ENCODE measurements at regions not wholly inside any gene's neighbourhood (a gene's known extent, or its start where the extent isn't known, plus 50 kb on each side); places are given as distances from the start of the nearest gene placed in this dataset.

DNA sequence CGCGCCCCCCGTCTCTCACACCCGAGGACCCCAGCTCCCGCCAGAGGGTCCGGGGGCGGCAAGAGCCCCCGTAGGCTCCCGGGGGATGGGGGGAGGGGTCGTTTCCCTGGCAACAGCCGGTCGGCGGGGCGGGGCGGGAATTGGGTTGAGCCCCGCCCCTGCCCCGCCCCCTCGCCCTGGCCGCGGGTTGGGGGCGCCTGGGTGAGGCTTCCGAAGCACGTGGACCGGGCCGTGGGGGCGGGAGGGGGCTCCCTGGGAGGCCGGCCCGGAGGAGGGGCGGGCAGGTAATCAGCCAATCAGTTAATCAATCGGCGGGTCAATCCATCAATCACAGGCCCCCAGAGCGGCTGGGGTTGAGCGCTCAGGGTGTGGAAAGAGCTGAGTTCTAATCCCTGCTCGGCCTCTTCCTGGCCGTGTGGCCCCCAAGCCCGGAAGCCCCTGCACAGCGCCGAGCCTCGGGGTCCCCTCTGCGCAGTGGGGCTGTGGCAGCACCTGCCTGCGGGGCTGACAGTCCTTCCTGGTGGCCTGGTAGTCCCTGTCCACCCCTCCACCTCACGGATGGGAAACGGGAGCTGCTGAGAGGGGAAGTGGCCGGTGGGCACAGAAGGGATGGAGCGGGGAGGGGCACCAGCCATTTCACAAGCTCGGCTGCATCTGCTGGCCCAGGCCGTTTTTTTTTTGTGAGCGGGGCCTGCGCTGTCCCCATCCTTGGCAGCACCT lies 174.2 kb upstream of the IER5L start:
- Histone ChIP-seq H3K9ac (ENCODE audit: low read depth in 1 of 2, low read length in 2 of 2) (no peak overlapping the region), H3K4me3 (ENCODE audit: low read length in 2 of 2) (peak overlapping the region in 1 of 2 donors; percentile 52), H3K36me3 (ENCODE audit: control insufficient read depth in 2 of 2, insufficient read depth in 2 of 2, low read length in 2 of 2) (no peaks in the 10 kb centered on the region), H3K27ac (ENCODE audit: low read depth in 2 of 2, low read length in 2 of 2) (peak overlapping the region; percentile 51 to 65), H3K9me3 (ENCODE audit: control insufficient read depth in 2 of 2, low read length in 2 of 2) (peaks cover 0 to 3% of the 10 kb centered on the region in 2 donors), H3K27me3 (ENCODE audit: control insufficient read depth in 2 of 2, insufficient read depth in 2 of 2, low read length in 2 of 2) (peaks cover 0 to 2% of the 10 kb centered on the region in 2 donors), H3K4me1 (ENCODE audit: control insufficient read depth in 2 of 2, insufficient read depth in 2 of 2, low read length in 2 of 2) (no peaks in the 10 kb centered on the region)

DNA sequence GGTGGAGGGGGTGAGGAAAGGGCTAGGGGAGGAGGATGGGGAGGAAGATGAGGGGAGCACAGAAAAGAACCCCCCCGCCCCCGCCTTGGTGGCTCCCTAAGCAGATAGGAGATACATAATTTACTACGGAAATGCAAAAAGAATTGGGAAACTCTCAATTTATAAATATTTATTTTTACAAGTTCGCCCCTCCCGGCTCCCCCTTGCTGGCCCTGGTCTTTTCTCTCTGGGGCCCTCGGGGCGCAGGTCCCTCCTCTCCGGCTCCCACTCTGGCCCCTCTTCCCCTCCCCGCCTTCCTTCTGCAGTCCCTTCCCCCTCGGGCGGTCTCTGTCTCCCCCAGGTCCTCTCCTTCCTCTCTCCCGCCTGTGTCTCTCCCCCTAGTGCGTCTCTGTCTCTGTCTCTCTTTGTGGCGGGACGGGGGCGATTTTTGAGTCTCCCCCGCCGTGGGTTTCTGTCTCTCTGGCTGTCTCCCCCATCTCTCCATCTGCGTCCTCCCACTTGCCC lies 173.6 kb upstream of the IER5L start:
- peak overlapping the region in 1 of 2 donors; percentile 65 for H3K27ac ChIP-seq (ENCODE audit: low read depth in 2 of 2, low read length in 2 of 2)
- H3K4me1 ChIP-seq (ENCODE audit: control insufficient read depth in 2 of 2, insufficient read depth in 2 of 2, low read length in 2 of 2): no peaks in the 10 kb centered on the region
- no peak overlapping the region for H3K9ac ChIP-seq (ENCODE audit: low read depth in 1 of 2, low read length in 2 of 2)
- no peaks in the 10 kb centered on the region for H3K36me3 ChIP-seq (ENCODE audit: control insufficient read depth in 2 of 2, insufficient read depth in 2 of 2, low read length in 2 of 2)
- H3K27me3 ChIP-seq (ENCODE audit: control insufficient read depth in 2 of 2, insufficient read depth in 2 of 2, low read length in 2 of 2): peaks cover 0 to 2% of the 10 kb centered on the region in 2 donors
- peak overlapping the region; percentile 44 to 52 for H3K4me3 ChIP-seq (ENCODE audit: low read length in 2 of 2)
- peaks cover 0 to 3% of the 10 kb centered on the region in 2 donors for H3K9me3 ChIP-seq (ENCODE audit: control insufficient read depth in 2 of 2, low read length in 2 of 2)

DNA sequence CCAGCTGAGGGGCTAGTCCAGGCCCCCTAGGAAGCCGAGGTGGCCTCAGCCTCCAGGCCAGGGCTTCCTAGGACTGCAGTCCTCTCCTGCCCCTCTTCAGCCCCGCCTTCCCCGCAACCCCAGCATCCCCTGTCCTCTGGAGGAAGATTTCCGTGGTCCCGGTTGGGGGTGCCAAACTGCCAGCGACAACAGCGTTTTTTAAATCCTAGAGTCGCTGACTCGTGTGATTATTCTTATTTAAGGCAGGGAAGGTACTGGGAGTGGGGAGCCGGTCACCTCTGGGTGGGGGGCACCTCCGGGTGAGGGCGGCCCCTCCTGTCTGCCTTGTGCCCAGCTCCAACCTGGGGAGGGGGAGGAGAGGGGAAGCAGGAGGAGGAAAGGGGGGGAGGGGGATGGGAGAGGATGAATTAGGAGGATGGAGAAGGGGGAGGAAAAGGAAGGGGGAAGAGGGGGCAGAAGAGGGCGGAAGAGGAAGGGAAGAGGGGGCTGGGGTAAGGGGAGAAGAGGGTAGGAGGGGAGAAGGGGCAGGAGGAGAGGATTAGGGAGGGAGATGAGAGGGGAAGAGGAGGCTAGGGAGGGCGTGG lies 173.1 kb upstream of the IER5L start:
- peak overlapping the region in 1 of 2 donors; percentile 23 for H3K27ac ChIP-seq (ENCODE audit: low read depth in 2 of 2, low read length in 2 of 2)
- no peak overlapping the region for H3K4me3 ChIP-seq (ENCODE audit: low read length in 2 of 2)

DNA sequence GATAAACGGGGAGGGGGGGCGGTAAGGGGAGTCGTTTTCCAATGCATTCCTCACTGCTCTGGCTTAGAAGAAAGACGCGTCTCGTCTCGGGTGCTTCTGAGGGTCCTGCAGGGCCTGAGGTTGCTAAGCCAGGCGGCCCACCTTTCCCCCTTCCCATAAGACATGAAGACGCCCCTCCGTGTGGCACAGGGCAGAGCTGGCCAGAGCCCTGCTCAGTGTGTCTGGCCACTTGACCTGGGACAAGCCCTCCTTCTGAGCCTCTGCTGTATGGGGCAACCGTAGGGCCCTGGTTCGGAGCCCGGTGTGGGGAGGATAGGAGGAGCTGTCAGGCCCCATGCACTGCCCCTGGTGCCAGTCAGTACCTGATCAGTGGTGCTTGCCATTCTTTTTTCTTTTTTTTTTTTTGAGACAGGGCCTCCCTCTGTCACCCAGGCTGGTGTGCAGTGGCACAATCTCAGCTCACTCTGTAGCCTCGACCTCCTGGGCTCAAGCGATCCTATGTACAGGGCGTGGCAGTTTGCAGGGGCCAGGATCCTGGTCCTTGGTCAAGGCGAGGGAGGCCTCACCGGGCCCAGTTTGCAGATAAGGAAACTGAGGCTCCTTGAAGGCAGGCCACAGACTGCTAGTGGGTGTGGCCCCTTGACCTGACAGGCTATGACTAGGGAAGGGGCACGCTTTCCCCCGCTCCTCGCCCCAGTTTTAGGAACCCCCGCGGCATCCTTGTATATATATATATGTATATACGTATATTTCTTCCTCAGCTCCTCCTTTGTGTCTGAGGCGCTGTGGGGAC lies 172.3 kb upstream of the IER5L start:
- Histone ChIP-seq H3K27me3 (ENCODE audit: control insufficient read depth in 2 of 2, insufficient read depth in 2 of 2, low read length in 2 of 2) (peaks cover 0 to 2% of the 10 kb centered on the region in 2 donors), H3K27ac (ENCODE audit: low read depth in 2 of 2, low read length in 2 of 2) (no peak overlapping the region), H3K4me1 (ENCODE audit: control insufficient read depth in 2 of 2, insufficient read depth in 2 of 2, low read length in 2 of 2) (no peaks in the 10 kb centered on the region)

More for the DNA sequence above, 173.1 kb upstream of the IER5L start:
- Histone ChIP-seq H3K9me3 (ENCODE audit: control insufficient read depth in 2 of 2, low read length in 2 of 2) (peaks cover 0 to 3% of the 10 kb centered on the region in 2 donors), H3K36me3 (ENCODE audit: control insufficient read depth in 2 of 2, insufficient read depth in 2 of 2, low read length in 2 of 2) (no peaks in the 10 kb centered on the region), H3K4me1 (ENCODE audit: control insufficient read depth in 2 of 2, insufficient read depth in 2 of 2, low read length in 2 of 2) (no peaks in the 10 kb centered on the region), H3K9ac (ENCODE audit: low read depth in 1 of 2, low read length in 2 of 2) (no peak overlapping the region), H3K27me3 (ENCODE audit: control insufficient read depth in 2 of 2, insufficient read depth in 2 of 2, low read length in 2 of 2) (peaks cover 0 to 2% of the 10 kb centered on the region in 2 donors)

DNA sequence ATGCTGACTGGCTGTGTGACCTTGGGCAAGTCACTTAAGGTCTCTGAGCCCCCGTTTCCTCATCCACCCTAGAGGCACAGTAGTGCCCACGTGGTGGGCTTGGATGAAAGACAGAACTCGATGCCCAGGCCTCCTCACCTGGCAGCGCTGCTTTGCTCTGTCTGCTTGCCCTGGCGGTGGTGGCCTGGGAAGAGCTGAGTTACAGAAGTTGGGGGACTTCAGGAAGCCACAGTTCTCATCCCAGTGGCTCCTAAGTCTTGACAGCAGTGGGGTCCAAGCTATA lies 171.5 kb upstream of the IER5L start:
- Histone ChIP-seq H3K4me1 (ENCODE audit: control insufficient read depth in 2 of 2, insufficient read depth in 2 of 2, low read length in 2 of 2) (no peaks in the 10 kb centered on the region), H3K9me3 (ENCODE audit: control insufficient read depth in 2 of 2, low read length in 2 of 2) (no peaks in the 10 kb centered on the region), H3K27ac (ENCODE audit: low read depth in 2 of 2, low read length in 2 of 2) (no peak overlapping the region), H3K27me3 (ENCODE audit: control insufficient read depth in 2 of 2, insufficient read depth in 2 of 2, low read length in 2 of 2) (peaks cover 0 to 2% of the 10 kb centered on the region in 2 donors), H3K4me3 (ENCODE audit: low read length in 2 of 2) (no peak overlapping the region), H3K9ac (ENCODE audit: low read depth in 1 of 2, low read length in 2 of 2) (no peak overlapping the region), H3K36me3 (ENCODE audit: control insufficient read depth in 2 of 2, insufficient read depth in 2 of 2, low read length in 2 of 2) (no peaks in the 10 kb centered on the region)

More for the DNA sequence above, 172.3 kb upstream of the IER5L start:
- Histone ChIP-seq H3K9me3 (ENCODE audit: control insufficient read depth in 2 of 2, low read length in 2 of 2) (peaks cover 0 to under 1% of the 10 kb centered on the region in 2 donors), H3K4me3 (ENCODE audit: low read length in 2 of 2) (no peak overlapping the region), H3K36me3 (ENCODE audit: control insufficient read depth in 2 of 2, insufficient read depth in 2 of 2, low read length in 2 of 2) (no peaks in the 10 kb centered on the region), H3K9ac (ENCODE audit: low read depth in 1 of 2, low read length in 2 of 2) (no peak overlapping the region)

DNA sequence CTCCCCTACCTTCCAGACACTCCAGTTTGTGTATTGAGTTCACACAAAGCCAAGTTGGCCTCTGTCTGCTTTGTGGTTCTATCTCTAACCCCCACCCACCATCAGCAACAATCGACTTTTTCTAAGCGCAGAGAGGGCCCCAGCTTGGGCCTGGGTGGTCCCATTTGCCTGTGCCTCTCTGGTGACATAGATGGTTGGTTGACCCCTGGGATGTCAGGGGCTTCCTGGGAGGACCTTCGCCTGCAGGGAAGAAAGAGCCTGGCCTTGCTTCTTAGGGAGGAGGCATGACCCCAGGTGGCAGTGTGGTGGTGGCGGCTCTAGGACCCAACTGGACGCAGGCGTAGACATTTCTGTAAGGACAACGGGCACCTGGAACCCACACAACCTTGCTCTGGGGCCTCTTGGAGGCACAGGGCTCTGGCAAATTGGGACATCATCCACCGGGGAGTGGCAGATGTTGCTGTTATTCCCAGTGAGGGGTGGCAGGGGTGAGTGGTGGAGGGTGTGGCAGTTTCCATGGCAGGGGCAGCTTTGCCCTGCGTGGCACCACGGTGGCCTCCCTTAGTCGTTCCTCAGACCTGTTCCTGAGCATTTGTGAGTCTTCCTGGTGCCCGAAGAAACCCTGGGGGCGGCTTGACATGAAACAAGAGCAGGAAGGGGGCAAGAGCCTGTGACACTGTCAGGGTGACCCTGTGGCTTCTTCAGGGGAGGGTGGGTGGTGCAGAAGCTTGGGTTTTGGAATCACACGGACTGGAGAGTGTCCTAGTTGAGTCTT lies 171.0 kb upstream of the IER5L start:
- Histone ChIP-seq H3K27ac (ENCODE audit: low read depth in 2 of 2, low read length in 2 of 2) (no peak overlapping the region), H3K4me1 (ENCODE audit: control insufficient read depth in 2 of 2, insufficient read depth in 2 of 2, low read length in 2 of 2) (no peaks in the 10 kb centered on the region)

GRCh38 chr9:129347316-129348120 lies 169.5 kb upstream of the IER5L start:
- Histone ChIP-seq H3K4me1 (ENCODE audit: control insufficient read depth in 2 of 2, insufficient read depth in 2 of 2, low read length in 2 of 2) (no peaks in the 10 kb centered on the region), H3K27me3 (ENCODE audit: control insufficient read depth in 2 of 2, insufficient read depth in 2 of 2, low read length in 2 of 2) (peaks cover 0 to 2% of the 10 kb centered on the region in 2 donors), H3K9ac (ENCODE audit: low read depth in 1 of 2, low read length in 2 of 2) (no peak overlapping the region), H3K36me3 (ENCODE audit: control insufficient read depth in 2 of 2, insufficient read depth in 2 of 2, low read length in 2 of 2) (no peaks in the 10 kb centered on the region), H3K4me3 (ENCODE audit: low read length in 2 of 2) (no peak overlapping the region), H3K9me3 (ENCODE audit: control insufficient read depth in 2 of 2, low read length in 2 of 2) (no peaks in the 10 kb centered on the region), H3K27ac (ENCODE audit: low read depth in 2 of 2, low read length in 2 of 2) (peak overlapping the region in 1 of 2 donors; percentile 23)

More for the DNA sequence above, 171.0 kb upstream of the IER5L start:
- H3K36me3 ChIP-seq (ENCODE audit: control insufficient read depth in 2 of 2, insufficient read depth in 2 of 2, low read length in 2 of 2): no peaks in the 10 kb centered on the region
- H3K9ac ChIP-seq (ENCODE audit: low read depth in 1 of 2, low read length in 2 of 2): no peak overlapping the region
- no peak overlapping the region for H3K4me3 ChIP-seq (ENCODE audit: low read length in 2 of 2)
- H3K9me3 ChIP-seq (ENCODE audit: control insufficient read depth in 2 of 2, low read length in 2 of 2): no peaks in the 10 kb centered on the region
- H3K27me3 ChIP-seq (ENCODE audit: control insufficient read depth in 2 of 2, insufficient read depth in 2 of 2, low read length in 2 of 2): peaks cover 0 to 2% of the 10 kb centered on the region in 2 donors

- no peaks in the 10 kb centered on the region for H3K9me3 ChIP-seq (ENCODE audit: control insufficient read depth in 2 of 2, low read length in 2 of 2)
- no peak overlapping the region for H3K4me3 ChIP-seq (ENCODE audit: low read length in 2 of 2)
- peaks cover 0 to 2% of the 10 kb centered on the region in 2 donors for H3K27me3 ChIP-seq (ENCODE audit: control insufficient read depth in 2 of 2, insufficient read depth in 2 of 2, low read length in 2 of 2)
- H3K9ac ChIP-seq (ENCODE audit: low read depth in 1 of 2, low read length in 2 of 2): no peak overlapping the region
- no peaks in the 10 kb centered on the region for H3K36me3 ChIP-seq (ENCODE audit: control insufficient read depth in 2 of 2, insufficient read depth in 2 of 2, low read length in 2 of 2)
- H3K4me1 ChIP-seq (ENCODE audit: control insufficient read depth in 2 of 2, insufficient read depth in 2 of 2, low read length in 2 of 2): no peaks in the 10 kb centered on the region
- no peak overlapping the region for H3K27ac ChIP-seq (ENCODE audit: low read depth in 2 of 2, low read length in 2 of 2)
Measured at GRCh38 chr9:129346046-129346445, 168.0 kb upstream of the IER5L start.
